ENCODE measurements at regions not wholly inside any gene's neighbourhood (a gene's known extent, or its start where the extent isn't known, plus 50 kb on each side); places are given as distances from the start of the nearest gene placed in this dataset.

DNA sequence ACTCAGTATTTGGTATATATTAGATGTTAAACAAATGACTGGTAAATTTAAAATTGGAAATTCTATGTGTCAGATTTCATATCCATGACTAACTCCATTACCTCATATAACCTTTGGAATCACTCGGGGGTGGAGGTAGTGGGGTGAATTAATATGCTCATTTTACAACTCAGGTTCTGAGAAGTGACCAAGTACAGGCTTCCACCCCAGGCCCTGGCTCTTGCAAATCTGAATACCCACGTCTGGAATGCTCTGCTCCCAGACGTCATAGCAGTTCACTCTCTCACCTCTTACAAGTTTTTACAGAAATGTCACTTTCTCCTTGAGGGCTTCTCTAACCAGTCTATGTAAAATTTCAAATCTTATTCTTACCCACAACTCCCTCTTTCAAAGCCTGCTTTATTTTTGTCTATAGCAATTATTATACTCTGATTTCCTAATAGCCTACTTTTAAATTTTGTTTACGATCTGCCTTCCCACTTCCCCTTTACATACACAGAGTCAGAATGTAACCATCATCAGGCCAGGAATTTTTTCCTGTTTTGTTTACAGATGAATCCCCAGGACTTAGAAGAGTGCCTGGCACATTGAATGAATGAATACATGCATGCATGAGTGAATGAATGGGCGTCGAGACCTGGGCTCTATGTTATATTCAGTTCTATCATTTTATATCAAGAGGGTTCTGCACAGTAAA, 134.1 kb upstream of the IFNE start:
- Mint-ChIP-seq H3K27me3 (ENCODE audit: low read depth) (no peaks in the 10 kb centered on the region), H3K4me1 (peaks cover 19 to 20% of the 10 kb centered on the region in 2 experiments), H3K27ac (no peak overlapping the region; a peak in 1 of 7 replicates), H3K9me3 (no peaks in the 10 kb centered on the region), H3K4me3 (no peak overlapping the region), H3K36me3 (ENCODE audit: insufficient read depth in 1 of 3, low read depth in 3 of 3) (no peaks in the 10 kb centered on the region)
- TF ChIP-seq, protein P1, sequence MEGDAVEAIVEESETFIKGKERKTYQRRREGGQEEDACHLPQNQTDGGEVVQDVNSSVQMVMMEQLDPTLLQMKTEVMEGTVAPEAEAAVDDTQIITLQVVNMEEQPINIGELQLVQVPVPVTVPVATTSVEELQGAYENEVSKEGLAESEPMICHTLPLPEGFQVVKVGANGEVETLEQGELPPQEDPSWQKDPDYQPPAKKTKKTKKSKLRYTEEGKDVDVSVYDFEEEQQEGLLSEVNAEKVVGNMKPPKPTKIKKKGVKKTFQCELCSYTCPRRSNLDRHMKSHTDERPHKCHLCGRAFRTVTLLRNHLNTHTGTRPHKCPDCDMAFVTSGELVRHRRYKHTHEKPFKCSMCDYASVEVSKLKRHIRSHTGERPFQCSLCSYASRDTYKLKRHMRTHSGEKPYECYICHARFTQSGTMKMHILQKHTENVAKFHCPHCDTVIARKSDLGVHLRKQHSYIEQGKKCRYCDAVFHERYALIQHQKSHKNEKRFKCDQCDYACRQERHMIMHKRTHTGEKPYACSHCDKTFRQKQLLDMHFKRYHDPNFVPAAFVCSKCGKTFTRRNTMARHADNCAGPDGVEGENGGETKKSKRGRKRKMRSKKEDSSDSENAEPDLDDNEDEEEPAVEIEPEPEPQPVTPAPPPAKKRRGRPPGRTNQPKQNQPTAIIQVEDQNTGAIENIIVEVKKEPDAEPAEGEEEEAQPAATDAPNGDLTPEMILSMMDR (conservative IDR thresholded peaks at IDR 0.05), result no peak
- H3K79me1 ChIP-seq (ENCODE audit: insufficient read depth, low read depth, low read length, poor library complexity, severe bottlenecking), result no peaks in the 10 kb centered on the region
- H4K8ac ChIP-seq (replicated peaks; ENCODE audit: insufficient read length, low read depth, low read length), result no peak overlapping the region
- H3K23me2 ChIP-seq (ENCODE audit: insufficient read length, low read depth, low read length, poor library complexity, severe bottlenecking), result no peaks in the 10 kb centered on the region
- no peak overlapping the region for H2BK120ac ChIP-seq (ENCODE audit: low read depth, low read length, poor library complexity, severe bottlenecking)
- H2BK12ac ChIP-seq (ENCODE audit: insufficient read length, low read depth, low read length), result no peak overlapping the region
- H3K9ac ChIP-seq (ENCODE audit: extremely low read depth, insufficient read length, low read length), result no peak overlapping the region
- no peak overlapping the region for H3K56ac ChIP-seq (ENCODE audit: insufficient read length, low read depth, low read length)
- no peak overlapping the region for H3K14ac ChIP-seq (ENCODE audit: insufficient read depth, low read length)
- H2BK20ac ChIP-seq (ENCODE audit: low read depth, low read length, poor library complexity, severe bottlenecking), result no peak overlapping the region
- H3K23ac ChIP-seq (ENCODE audit: insufficient read length, low read depth, low read length), result no peak overlapping the region
- no peak overlapping the region for H4K5ac ChIP-seq (ENCODE audit: insufficient read length, low read depth, low read length)
- WGBS (ENCODE audit: extremely low coverage, insufficient read length, low lambda C conversion rate), result no CpG with 5 or more reads among the region's 6 CpGs
- no peak overlapping the region for H2AFZ ChIP-seq (ENCODE audit: low read length)
- H4K91ac ChIP-seq (ENCODE audit: insufficient read length, low read depth, low read length), result no peak overlapping the region
- no peak overlapping the region for H2BK15ac ChIP-seq (ENCODE audit: low read depth, low read length)
- no peak overlapping the region for H3K18ac ChIP-seq (ENCODE audit: insufficient read length, low read depth, low read length)
- DNase-seq, result no peak
- peaks cover 3% of the 10 kb centered on the region; the same call in 1 of the 2 replicates for H3K4me1 ChIP-seq (ENCODE audit: insufficient read depth, low read length)
- H3K4me2 ChIP-seq (ENCODE audit: insufficient read depth, insufficient read length, low read length), result no peak overlapping the region
- no peak overlapping the region for H3K4ac ChIP-seq (ENCODE audit: low read depth, low read length)
- no peak overlapping the region for H3T11ph ChIP-seq (ENCODE audit: low read length)
- H4K20me1 ChIP-seq (ENCODE audit: control insufficient read depth, insufficient read depth, insufficient read length), result no peaks in the 10 kb centered on the region
- H2BK5ac ChIP-seq (ENCODE audit: insufficient read length, low read length), result no peak overlapping the region
- no peak overlapping the region for H3K27ac ChIP-seq (ENCODE audit: insufficient read length, low read depth, low read length)
- H3K9me3 ChIP-seq (ENCODE audit: control insufficient read depth, low read depth, low read length), result no peaks in the 10 kb centered on the region
- H3K79me2 ChIP-seq (ENCODE audit: insufficient read depth, low read length), result no peaks in the 10 kb centered on the region
- H3K27me3 ChIP-seq (ENCODE audit: insufficient read depth, low read length), result no peaks in the 10 kb centered on the region
- H2AK5ac ChIP-seq (ENCODE audit: insufficient read length, low read length), result no peak overlapping the region

All from H9 (cell line).